ENCODE measurements at regions not wholly inside any gene's neighbourhood (a gene's known extent, or its start where the extent isn't known, plus 50 kb on each side); places are given as distances from the start of the nearest gene placed in this dataset.
"Not testable (repeated sequence)": the region's sequence is repeated elsewhere in the genome, so short reads cannot be mapped to it uniquely, and the experiment has no call there.

DNA sequence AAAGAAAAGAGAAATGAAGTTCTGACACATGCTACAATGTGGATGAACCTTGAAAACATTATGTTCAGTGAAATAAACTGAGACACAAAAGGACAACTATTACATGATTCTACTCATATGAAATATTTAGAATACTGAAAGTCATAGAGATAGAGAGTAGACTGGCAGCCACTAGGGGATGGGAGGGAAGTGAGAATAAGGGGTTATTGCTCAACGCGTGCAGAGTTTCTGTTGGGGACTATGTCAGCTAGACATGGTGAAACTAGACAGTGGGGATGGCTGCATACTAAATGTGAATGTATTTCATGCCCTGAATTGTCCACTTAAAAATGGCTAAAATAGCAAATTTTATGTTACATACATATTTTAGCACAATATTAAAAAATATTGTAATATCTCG is 108.7 kb upstream of the ATL2 start:
- TF ChIP-seq EP300 (IDR thresholded peaks at IDR 0.05) = no peak
- TF ChIP-seq, protein P1, sequence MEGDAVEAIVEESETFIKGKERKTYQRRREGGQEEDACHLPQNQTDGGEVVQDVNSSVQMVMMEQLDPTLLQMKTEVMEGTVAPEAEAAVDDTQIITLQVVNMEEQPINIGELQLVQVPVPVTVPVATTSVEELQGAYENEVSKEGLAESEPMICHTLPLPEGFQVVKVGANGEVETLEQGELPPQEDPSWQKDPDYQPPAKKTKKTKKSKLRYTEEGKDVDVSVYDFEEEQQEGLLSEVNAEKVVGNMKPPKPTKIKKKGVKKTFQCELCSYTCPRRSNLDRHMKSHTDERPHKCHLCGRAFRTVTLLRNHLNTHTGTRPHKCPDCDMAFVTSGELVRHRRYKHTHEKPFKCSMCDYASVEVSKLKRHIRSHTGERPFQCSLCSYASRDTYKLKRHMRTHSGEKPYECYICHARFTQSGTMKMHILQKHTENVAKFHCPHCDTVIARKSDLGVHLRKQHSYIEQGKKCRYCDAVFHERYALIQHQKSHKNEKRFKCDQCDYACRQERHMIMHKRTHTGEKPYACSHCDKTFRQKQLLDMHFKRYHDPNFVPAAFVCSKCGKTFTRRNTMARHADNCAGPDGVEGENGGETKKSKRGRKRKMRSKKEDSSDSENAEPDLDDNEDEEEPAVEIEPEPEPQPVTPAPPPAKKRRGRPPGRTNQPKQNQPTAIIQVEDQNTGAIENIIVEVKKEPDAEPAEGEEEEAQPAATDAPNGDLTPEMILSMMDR (IDR thresholded peaks at IDR 0.05) = no peak
- no peak for TF ChIP-seq POLR2A (IDR thresholded peaks at IDR 0.05)
- no peak for TF ChIP-seq POLR2AphosphoS5 (IDR thresholded peaks at IDR 0.05)
- ATAC-seq = no peak
- H3K27ac ChIP-seq = no peak overlapping the region

DNA sequence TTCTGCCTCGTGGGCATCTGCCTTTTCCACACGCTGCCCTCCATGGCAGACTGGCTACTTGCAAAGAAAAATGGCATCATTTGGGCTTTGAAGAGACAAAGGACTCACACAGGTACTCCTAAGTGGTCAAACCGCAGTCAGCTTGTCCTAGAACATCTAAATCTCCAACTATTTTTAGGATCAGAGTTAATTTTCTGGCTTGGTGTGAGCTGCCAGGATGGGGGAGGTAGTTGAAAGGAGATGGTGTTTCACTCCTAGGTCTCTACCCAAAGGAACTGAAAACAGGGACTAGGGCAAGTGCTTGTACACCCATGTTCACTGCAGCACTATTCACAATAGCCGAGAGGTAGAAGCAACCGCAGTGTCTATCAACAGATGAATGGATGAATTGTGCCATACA is 107.9 kb upstream of the ATL2 start:
- no peak for ATAC-seq
- H3K27ac ChIP-seq = peak overlapping the region in 2 of 4 donors; percentile 48 to 49
- H3K36me3 ChIP-seq = peaks cover 0 to 8% of the 10 kb centered on the region in 2 donors
- H3K27me3 ChIP-seq = no peaks in the 10 kb centered on the region
- H3K4me1 ChIP-seq = peaks cover 0 to 26% (median 0%) of the 10 kb centered on the region in 3 donors
- no peak overlapping the region for H3K4me3 ChIP-seq
- WGBS, 2 donors (ENCODE audit: low coverage in 1 of 2) = 55 to 67% methylated on average over 4 to 5 of the region's 5 CpGs
- H3K9me3 ChIP-seq = peaks cover 0 to 12% (median 0%) of the 10 kb centered on the region in 3 donors
- TF ChIP-seq, protein P1 (IDR thresholded peaks at IDR 0.05) = no peak
- TF ChIP-seq POLR2AphosphoS5 (IDR thresholded peaks at IDR 0.05) = no peak
- TF ChIP-seq EP300 (IDR thresholded peaks at IDR 0.05) = no peak
- no peak for TF ChIP-seq POLR2A (IDR thresholded peaks at IDR 0.05)

More for the DNA sequence above, 108.7 kb upstream of the ATL2 start:
- peaks cover 0 to 4% (median 0%) of the 10 kb centered on the region in 3 donors for H3K9me3 ChIP-seq
- no peaks in the 10 kb centered on the region for H3K27me3 ChIP-seq
- peaks cover 0 to 8% of the 10 kb centered on the region in 2 donors for H3K36me3 ChIP-seq
- peaks cover 0 to 26% (median 0%) of the 10 kb centered on the region in 3 donors for H3K4me1 ChIP-seq
- WGBS, 2 donors (ENCODE audit: low coverage in 1 of 2) = 83 to 92% methylated on average over 3 of the region's 3 CpGs
- no peak overlapping the region for H3K4me3 ChIP-seq

DNA sequence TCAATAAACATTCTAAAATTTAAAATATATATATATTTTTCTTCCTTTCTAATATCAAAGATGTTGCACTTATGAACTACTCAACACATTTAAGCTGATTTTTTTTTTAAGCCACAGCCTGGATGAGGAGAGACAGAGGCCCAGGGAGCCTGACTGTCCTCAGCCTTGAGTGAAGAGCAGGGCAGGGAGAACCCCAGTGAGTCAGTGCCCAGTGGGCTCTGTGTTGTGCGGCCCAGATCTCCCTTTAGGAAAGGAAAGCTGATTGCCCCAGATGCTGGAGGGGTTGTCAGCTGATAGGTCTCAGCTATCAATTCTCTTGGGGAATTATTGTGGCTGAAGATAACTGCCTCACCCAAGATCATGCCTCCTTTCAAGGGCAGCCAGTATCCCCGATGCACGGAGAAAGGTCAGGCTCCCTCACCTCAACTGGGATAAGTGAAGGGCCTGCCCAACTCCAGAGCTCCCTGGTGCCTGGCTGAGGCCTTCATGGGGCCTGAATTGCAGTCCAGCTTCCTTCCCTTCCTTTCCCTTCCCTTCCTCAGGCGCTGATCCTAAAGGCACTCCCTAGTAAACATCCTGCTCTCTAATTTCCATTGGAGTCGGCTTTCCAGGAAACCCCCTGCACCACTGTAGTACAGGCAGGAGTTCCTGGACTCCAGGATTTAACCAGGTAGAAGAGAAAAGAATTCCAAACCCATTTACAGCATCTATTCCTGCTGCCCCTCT is 106.9 kb upstream of the ATL2 start:
- no peak for ATAC-seq
- Histone ChIP-seq H3K27me3 (no peaks in the 10 kb centered on the region), H3K4me1 (peaks cover 0 to 26% (median 0%) of the 10 kb centered on the region in 3 donors), H3K4me3 (no peak overlapping the region), H3K36me3 (peaks cover 0 to 8% of the 10 kb centered on the region in 2 donors), H3K9me3 (peaks cover 0 to 13% (median 0%) of the 10 kb centered on the region in 3 donors), H3K27ac (peak overlapping the region in 1 of 4 donors; percentile 37)
- TF ChIP-seq POLR2A (IDR thresholded peaks at IDR 0.05) (no peak), POLR2AphosphoS5 (IDR thresholded peaks at IDR 0.05) (no peak), EP300 (IDR thresholded peaks at IDR 0.05) (no peak)
- TF ChIP-seq, protein P1 (IDR thresholded peaks at IDR 0.05) = no peak
- 72 to 100% methylated on average over 2 to 3 of the region's 5 CpGs for WGBS, 2 donors (ENCODE audit: low coverage in 1 of 2)

DNA sequence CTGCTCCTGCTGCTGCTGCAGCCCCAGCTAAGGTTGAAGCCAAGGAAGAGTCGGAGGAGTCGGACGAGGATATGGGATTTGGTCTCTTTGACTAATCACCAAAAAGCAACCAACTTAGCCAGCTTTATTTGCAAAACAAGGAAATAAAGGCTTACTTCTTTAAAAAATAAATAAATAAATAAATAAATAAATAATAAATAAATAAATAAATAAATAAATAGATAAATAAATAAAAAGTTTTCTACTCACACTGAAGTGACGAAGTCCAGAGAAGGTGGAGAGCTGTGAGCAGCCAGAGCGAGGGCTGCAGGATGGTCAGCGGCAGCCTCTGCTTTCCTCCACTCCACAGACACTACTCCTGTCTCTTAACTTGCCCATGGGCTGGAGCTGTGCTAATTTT is 105.6 kb upstream of the ATL2 start:
- Histone ChIP-seq H3K4me1 (peaks cover 0 to 26% (median 0%) of the 10 kb centered on the region in 3 donors), H3K9me3 (peaks cover 0 to 13% (median 0%) of the 10 kb centered on the region in 3 donors)
- ATAC-seq, H3K4me3 ChIP-seq, H3K27me3 ChIP-seq, H3K27ac ChIP-seq, H3K36me3 ChIP-seq: not testable (repeated sequence)
- WGBS, 2 donors (ENCODE audit: low coverage in 1 of 2) = 91 to 92% methylated on average over 4 to 6 of the region's 6 CpGs

DNA sequence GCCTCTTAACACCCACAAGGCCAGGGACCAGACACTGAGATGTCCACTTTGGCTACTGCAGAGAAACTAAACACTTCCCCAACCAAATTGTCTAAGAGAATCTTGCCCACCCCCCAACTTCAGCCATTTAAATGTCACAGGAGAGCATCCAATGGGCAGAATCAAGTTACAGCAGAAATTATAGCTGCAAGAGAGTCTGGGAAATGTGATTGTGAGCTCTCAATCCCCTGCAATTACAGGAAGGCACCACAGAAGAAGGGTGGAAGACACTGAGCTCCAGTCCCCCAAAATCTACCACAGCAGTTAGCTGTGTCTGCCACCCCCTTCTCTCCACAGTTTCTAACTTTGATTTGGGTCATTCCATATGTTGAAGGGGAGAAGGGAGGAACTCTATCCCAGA is 103.5 kb upstream of the ATL2 start:
- Histone ChIP-seq H3K36me3 (peaks cover 0 to 8% of the 10 kb centered on the region in 2 donors), H3K9me3 (peaks cover 0 to 13% (median 0%) of the 10 kb centered on the region in 3 donors), H3K27ac (no peak overlapping the region), H3K4me3 (no peak overlapping the region), H3K4me1 (peaks cover 0 to 31% (median 0%) of the 10 kb centered on the region in 3 donors), H3K27me3 (no peaks in the 10 kb centered on the region)
- TF ChIP-seq EP300 (IDR thresholded peaks at IDR 0.05) (no peak), POLR2AphosphoS5 (IDR thresholded peaks at IDR 0.05) (no peak), POLR2A (IDR thresholded peaks at IDR 0.05) (no peak)
- TF ChIP-seq, protein P1 (IDR thresholded peaks at IDR 0.05) = no peak
- ATAC-seq = no peak

All from gastroesophageal sphincter (tissue), 4 donors.